ENCODE measurements at regions not wholly inside any gene's neighbourhood (a gene's known extent, or its start where the extent isn't known, plus 50 kb on each side); places are given as distances from the start of the nearest gene placed in this dataset.

- H3K36me3 Mint-ChIP-seq: no peaks in the 10 kb centered on the region
- POLR2A ChIA-PET: no interaction called here
Observed at GRCh38 chr10:111161109-111161874, 84.5 kb downstream of the ADRA2A start.

DNA sequence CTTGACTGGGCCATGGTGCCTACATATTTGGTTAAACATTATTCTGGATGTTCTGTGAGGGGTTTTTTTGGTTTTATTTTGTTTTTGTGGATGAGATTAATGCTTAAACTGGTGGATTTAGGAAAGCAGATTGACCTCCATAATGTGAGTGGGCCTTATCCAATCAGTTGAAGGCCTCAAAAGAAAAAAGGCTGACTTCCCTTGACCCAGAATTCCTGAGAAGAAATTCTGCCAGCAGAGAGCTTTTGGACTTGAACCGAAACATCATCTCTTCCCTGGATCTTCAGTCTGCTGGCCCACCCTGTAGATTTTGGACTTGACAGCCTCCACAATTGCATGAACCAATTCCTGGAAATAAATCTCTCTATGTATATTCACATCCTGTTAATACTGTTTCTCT, 94.4 kb downstream of the ADRA2A start:
- Mint-ChIP-seq H3K36me3 (no peaks in the 10 kb centered on the region), H3K27ac (no peak overlapping the region), H3K9me3 (no peaks in the 10 kb centered on the region), H3K4me3 (no peak overlapping the region), H3K4me1 (no peaks in the 10 kb centered on the region), H3K27me3 (peaks cover 15% of the 10 kb centered on the region)
- POLR2A ChIA-PET: no interaction called here
- DNase-seq (no peak), ATAC-seq (ENCODE audit: low read depth) (no peak)

More at GRCh38 chr10:111161109-111161874, 84.5 kb downstream of the ADRA2A start:
- Mint-ChIP-seq H3K27me3 (peaks cover 27% of the 10 kb centered on the region), H3K9me3 (peaks cover 2% of the 10 kb centered on the region), H3K4me3 (no peak overlapping the region), H3K4me1 (no peaks in the 10 kb centered on the region), H3K27ac (no peak overlapping the region)
- no peak for ATAC-seq (ENCODE audit: low read depth)
- DNase-seq: no peak

DNA sequence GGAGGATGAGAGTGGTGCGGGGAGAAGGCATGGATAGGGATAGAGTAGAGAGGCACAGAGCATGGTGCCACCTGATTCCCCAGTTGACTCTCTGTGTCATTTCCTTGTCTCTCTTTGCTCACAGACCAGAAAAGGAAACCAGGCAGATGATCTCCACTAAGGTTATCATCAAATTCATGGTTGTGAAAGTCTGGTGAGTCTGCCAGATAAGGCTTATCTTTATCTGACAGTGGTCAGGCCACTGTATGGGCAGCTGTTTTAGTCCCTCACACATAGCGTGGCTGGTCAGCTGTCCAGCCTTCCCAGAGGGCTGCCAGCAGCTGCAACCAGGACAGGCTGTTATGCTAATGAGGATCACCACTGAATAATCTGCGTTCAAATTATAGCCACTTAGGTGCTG, 99.0 kb downstream of the ADRA2A start:
- POLR2A ChIA-PET: no interaction called here
- H3K27me3 Mint-ChIP-seq: peaks cover 15% of the 10 kb centered on the region

DNA sequence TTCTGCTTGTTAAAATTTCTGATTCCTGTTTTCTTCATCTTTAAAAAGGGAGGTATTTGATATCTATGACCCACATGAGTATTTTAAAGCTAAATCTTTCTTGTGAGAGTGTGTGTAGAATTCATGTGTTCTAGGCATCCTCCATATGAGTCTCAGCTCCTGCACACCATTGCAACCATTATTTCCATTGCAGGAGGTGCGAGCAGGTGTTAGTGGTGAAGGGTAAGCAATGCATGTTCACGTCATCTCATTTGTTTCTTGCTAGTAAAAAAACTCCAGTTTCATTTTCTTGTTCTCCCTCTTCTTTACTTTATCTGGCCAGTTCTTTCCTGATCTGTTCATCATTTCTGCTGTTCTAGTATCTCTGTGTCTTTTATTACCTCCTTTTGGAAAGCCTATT, 100.5 kb downstream of the ADRA2A start:
- DNase-seq: no peak
- no peaks in the 10 kb centered on the region for H3K36me3 Mint-ChIP-seq
- POLR2A ChIA-PET: no interaction called here
- H3K4me3 Mint-ChIP-seq: no peak overlapping the region
- no peaks in the 10 kb centered on the region for H3K9me3 Mint-ChIP-seq
- H3K4me1 Mint-ChIP-seq: no peaks in the 10 kb centered on the region
- peaks cover 12% of the 10 kb centered on the region for H3K27me3 Mint-ChIP-seq
- no peak overlapping the region for H3K27ac Mint-ChIP-seq
- no peak for ATAC-seq (ENCODE audit: low read depth)

More for the DNA sequence above, 99.0 kb downstream of the ADRA2A start:
- H3K4me3 Mint-ChIP-seq: no peak overlapping the region
- ATAC-seq (ENCODE audit: low read depth): no peak
- H3K27ac Mint-ChIP-seq: no peak overlapping the region
- DNase-seq: no peak
- no peaks in the 10 kb centered on the region for H3K4me1 Mint-ChIP-seq
- H3K9me3 Mint-ChIP-seq: no peaks in the 10 kb centered on the region
- no peaks in the 10 kb centered on the region for H3K36me3 Mint-ChIP-seq

DNA sequence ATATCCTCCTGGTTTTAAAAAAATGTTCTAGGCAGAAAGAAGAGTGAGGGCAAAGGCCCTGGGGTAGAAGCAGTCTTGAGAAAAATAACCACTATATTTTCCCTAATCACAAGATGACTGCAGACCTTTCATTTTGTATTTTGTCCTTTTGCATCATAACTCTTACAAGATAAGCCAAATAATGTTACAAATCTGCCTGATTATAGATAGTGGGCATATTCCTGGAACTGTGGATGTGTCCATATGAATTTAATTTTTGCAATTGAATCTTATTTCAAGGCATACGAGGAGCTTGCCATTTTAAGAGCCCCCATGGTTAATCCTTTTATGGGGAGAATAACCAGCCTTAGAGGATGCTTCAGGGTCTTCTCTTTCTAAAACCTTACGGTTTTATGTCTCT, 102.7 kb downstream of the ADRA2A start:
- H3K36me3 Mint-ChIP-seq: no peaks in the 10 kb centered on the region
- ATAC-seq (ENCODE audit: low read depth) (no peak), DNase-seq (no peak)
- H3K9me3 Mint-ChIP-seq: no peaks in the 10 kb centered on the region
- H3K27me3 Mint-ChIP-seq: peaks cover 10% of the 10 kb centered on the region
- no peak overlapping the region for H3K27ac Mint-ChIP-seq
- POLR2A ChIA-PET: no interaction called here
- no peaks in the 10 kb centered on the region for H3K4me1 Mint-ChIP-seq
- H3K4me3 Mint-ChIP-seq: no peak overlapping the region

DNA sequence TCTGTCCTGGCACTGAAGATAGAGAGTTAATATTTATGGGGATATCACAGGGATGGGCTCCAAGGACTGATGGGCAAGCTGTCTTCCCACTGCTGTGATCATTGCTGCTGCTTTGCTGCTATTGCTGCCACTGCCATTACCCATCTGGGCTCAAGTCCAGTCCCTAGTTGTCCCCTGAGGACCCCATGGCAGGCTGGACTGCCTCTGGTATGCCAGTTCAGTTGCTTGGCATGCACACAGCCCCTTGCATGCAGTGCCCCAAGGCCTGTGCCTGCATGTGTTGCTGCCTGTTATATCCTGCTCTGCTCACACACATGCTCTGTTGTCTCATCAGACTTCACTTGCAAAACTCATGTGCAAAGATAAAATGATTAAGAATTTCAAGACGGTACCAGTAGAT, 109.5 kb downstream of the ADRA2A start:
- Mint-ChIP-seq H3K4me3 (no peak overlapping the region), H3K27ac (no peak overlapping the region), H3K36me3 (no peaks in the 10 kb centered on the region), H3K9me3 (no peaks in the 10 kb centered on the region), H3K27me3 (peaks cover 12% of the 10 kb centered on the region), H3K4me1 (no peaks in the 10 kb centered on the region)
- POLR2A ChIA-PET: no interaction called here
- DNase-seq: no peak
- no peak for ATAC-seq (ENCODE audit: low read depth)

DNA sequence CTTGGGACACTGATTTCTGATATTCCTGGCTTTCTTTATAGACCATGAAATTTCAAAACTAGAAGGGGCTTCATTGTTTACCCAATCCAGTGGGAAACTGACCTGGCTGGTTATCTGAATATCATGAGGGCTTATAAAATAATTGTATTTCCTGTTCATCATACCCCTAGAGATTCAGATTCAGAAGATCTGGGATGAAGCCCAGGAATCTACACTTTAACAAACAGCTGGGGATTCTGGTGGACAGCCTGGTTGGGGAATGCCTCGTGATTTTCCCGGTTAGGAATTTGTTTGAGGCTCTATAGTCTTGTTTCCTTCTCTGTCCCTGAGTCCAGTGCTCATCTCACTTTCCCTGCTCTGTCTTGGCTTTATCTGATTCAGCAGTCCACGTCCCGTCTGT, 110.3 kb downstream of the ADRA2A start:
- Mint-ChIP-seq H3K27me3 (peaks cover 18% of the 10 kb centered on the region), H3K36me3 (no peaks in the 10 kb centered on the region), H3K27ac (no peak overlapping the region), H3K4me1 (no peaks in the 10 kb centered on the region), H3K4me3 (no peak overlapping the region), H3K9me3 (no peaks in the 10 kb centered on the region)
- POLR2A ChIA-PET: no interaction called here
- ATAC-seq (ENCODE audit: low read depth): no peak
- DNase-seq: no peak

DNA sequence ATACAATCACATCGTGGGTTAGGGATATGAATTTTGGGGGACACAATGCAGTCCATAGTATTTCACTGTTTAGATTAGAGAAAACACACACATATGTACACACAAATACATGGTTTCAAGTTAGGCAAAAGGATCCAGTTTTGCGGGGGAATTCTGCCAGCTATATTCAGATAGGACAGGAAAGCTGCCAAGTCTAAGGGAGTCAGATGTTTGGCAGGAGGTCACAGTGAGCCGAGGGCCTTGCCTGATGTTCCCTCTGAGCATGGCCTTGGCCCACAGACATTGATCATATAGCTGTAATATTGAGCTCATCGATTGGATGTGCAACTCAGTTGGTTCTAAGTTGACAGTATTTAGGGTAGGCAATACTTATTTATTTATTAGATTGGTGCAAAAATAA, 122.8 kb downstream of the ADRA2A start:
- H3K4me3 Mint-ChIP-seq: no peak overlapping the region
- no peaks in the 10 kb centered on the region for H3K4me1 Mint-ChIP-seq
- no peak overlapping the region for H3K27ac Mint-ChIP-seq
- POLR2A ChIA-PET: no interaction called here
- H3K36me3 Mint-ChIP-seq: no peaks in the 10 kb centered on the region
- no peak for ATAC-seq (ENCODE audit: low read depth)
- H3K9me3 Mint-ChIP-seq: no peaks in the 10 kb centered on the region
- H3K27me3 Mint-ChIP-seq: peaks cover 4% of the 10 kb centered on the region
- DNase-seq: no peak

DNA sequence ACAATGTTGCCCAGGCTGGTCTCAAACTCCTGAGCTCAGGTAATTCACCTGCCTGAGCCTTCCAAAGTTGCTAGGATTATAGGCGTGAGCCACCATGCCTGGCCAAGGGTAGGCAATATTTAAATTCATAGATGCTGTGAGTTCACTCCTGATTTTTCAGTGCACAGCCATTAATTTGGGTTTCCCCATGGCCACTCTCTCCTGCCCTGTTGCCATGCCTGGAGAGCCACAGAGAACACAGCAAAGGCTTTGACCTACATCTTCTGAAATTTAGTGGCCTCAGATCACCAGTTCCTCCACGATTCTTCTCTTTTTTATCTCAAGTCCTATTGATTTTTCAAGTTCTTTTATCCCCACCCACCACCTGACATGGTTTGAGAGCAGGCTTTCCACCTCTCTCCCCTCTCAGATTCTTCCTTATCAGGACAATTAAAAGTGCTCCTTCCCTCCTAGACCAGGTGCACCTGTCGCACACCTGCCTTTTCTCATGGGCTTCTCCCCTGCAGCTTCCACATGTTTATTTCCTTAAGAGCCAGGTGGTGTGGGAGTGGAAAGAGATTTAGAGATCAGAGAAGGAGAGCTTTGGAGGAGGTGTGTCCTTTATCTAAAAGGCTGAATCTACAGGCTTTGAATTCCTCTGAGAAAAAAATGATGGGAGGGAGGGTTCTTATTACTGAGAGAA, 123.8 kb downstream of the ADRA2A start:
- H3K4me1 Mint-ChIP-seq: no peaks in the 10 kb centered on the region
- DNase-seq (no peak), ATAC-seq (ENCODE audit: low read depth) (no peak)
- POLR2A ChIA-PET: no interaction called here
- H3K27ac Mint-ChIP-seq: no peak overlapping the region
- H3K27me3 Mint-ChIP-seq: no peaks in the 10 kb centered on the region
- H3K36me3 Mint-ChIP-seq: no peaks in the 10 kb centered on the region
- no peak overlapping the region for H3K4me3 Mint-ChIP-seq
- H3K9me3 Mint-ChIP-seq: no peaks in the 10 kb centered on the region

DNA sequence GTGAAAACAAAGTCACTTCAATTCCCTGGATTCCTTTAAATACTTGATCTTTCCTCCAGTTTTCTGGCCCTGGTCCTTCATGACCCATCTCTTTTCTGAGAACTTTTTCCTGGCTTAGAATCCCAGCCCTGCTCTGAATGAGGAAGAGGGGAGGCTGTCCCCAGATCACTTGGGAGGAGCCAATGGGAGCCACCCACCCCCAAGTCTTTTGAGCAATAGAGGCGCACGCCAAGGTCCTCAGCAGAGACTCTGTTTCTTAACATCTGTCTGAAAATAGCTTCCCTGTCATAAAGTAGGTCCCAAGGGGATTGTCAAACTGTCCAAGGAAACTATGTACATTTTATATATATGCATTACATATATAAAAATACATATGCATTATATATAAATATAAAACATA, 126.8 kb downstream of the ADRA2A start:
- POLR2A ChIA-PET: no interaction called here
- Mint-ChIP-seq H3K27me3 (no peaks in the 10 kb centered on the region), H3K9me3 (no peaks in the 10 kb centered on the region), H3K4me1 (no peaks in the 10 kb centered on the region), H3K36me3 (no peaks in the 10 kb centered on the region), H3K27ac (no peak overlapping the region), H3K4me3 (no peak overlapping the region)
- ATAC-seq (ENCODE audit: low read depth) (no peak), DNase-seq (no peak)

DNA sequence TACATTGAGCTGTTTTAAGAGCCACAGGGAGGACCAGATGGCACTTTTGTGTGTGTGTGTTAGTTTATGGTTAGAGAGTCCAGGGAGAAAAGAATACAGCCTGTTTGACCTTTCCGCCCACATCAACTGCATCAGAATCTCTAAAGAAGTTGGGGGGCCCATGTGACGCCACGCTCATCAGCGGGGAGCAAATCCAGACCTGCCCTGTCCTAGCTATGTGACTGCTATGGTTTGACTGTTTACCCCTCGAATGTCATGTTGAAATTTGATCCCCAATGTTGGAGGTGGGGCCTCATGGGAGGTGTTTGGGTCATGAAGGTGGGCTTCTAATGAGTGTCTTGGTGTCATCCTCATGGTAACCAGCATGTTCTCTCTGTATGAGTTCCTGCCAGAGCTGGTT, 128.0 kb downstream of the ADRA2A start:
- POLR2A ChIA-PET: no interaction called here

GRCh38 chr10:111206521-111206920, 129.7 kb downstream of the ADRA2A start:
- POLR2A ChIA-PET: no interaction called here
- no peaks in the 10 kb centered on the region for H3K9me3 Mint-ChIP-seq
- no peak for DNase-seq
- no peak overlapping the region for H3K27ac Mint-ChIP-seq
- no peaks in the 10 kb centered on the region for H3K4me1 Mint-ChIP-seq
- ATAC-seq (ENCODE audit: low read depth): no peak
- no peak overlapping the region for H3K4me3 Mint-ChIP-seq
- no peaks in the 10 kb centered on the region for H3K36me3 Mint-ChIP-seq
- no peaks in the 10 kb centered on the region for H3K27me3 Mint-ChIP-seq

More for the DNA sequence above, 128.0 kb downstream of the ADRA2A start:
- Mint-ChIP-seq H3K9me3 (no peaks in the 10 kb centered on the region), H3K27ac (no peak overlapping the region), H3K36me3 (no peaks in the 10 kb centered on the region), H3K27me3 (no peaks in the 10 kb centered on the region), H3K4me3 (no peak overlapping the region), H3K4me1 (no peaks in the 10 kb centered on the region)
- no peak for ATAC-seq (ENCODE audit: low read depth)
- DNase-seq: no peak

DNA sequence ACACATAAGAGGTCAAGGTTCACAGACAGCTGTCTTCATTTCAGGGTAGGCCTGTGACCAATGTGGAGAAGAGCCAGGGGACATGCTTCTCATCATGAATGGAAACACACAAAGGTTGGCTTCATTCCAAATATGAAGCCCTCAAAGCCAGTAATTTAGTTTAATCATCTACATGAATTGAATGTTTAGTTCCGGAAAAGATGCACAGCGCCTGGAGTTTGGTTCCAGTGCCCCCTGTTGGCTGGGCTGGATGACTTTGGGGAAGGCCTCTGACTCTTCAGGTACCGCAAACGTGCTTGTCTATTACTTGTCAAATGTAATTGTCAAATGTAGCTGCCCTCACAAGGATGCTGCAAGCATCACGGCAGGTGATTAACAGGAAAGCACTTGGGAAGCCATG, 130.7 kb downstream of the ADRA2A start:
- Mint-ChIP-seq H3K27me3 (no peaks in the 10 kb centered on the region), H3K4me3 (no peak overlapping the region), H3K4me1 (no peaks in the 10 kb centered on the region), H3K27ac (no peak overlapping the region), H3K9me3 (no peaks in the 10 kb centered on the region), H3K36me3 (no peaks in the 10 kb centered on the region)
- DNase-seq (peak; percentile 41), ATAC-seq (ENCODE audit: low read depth) (peak; percentile 33)
- POLR2A ChIA-PET: no interaction called here

DNA sequence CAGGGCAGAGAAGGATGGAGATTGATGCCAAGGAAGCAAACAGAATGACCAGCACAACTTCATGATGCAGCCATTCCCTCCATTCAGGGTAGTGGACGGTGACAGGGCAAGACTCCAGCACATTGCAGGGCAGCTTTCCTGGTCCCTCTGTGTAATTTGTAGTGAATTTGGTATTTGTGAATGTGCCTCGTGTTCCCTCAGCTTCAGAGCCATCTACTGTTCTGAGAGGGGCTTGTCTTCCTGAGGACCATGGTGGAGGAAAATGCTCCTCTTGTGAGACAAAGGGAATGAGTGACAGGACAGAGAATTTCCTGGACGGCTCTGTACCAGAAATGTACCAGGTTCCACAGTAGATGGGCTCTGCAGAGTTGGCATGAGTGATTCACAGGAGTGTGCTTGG, 132.1 kb downstream of the ADRA2A start:
- Mint-ChIP-seq H3K27ac (no peak overlapping the region), H3K27me3 (no peaks in the 10 kb centered on the region), H3K9me3 (no peaks in the 10 kb centered on the region), H3K4me1 (no peaks in the 10 kb centered on the region), H3K36me3 (no peaks in the 10 kb centered on the region), H3K4me3 (no peak overlapping the region)
- POLR2A ChIA-PET: no interaction called here
- DNase-seq: no peak
- ATAC-seq (ENCODE audit: low read depth): no peak
